Activated T-helper 2 cell treated with anti-CD3 and anti-CD28 coated beads, Interferon-gamma antibody, Interleukin-2, Interleukin-4, amounts not matched to agents 10 μg/mL and 5 μg/mL and 100 μg/mL, durations not matched to agents 14 hours and 24 hours and 36 hours (primary cell): ENCODE measurements at regions not wholly inside any gene's neighbourhood (a gene's known extent, or its start where the extent isn't known, plus 50 kb on each side); places are given as distances from the start of the nearest gene placed in this dataset.
"Not testable (repeated sequence)": the region's sequence is repeated elsewhere in the genome, so short reads cannot be mapped to it uniquely, and the experiment has no call there.

Source experiments
- DNase-seq: peaks from one replicate; pipeline ENCODE4 v3.0.0; 2021; ENCODE audit warnings: low spot score
- H3K27ac Mint-ChIP-seq: one replicate; pipeline ENCODE4 v1.8.0; 2021; ENCODE audit warnings: mixed read lengths
- H3K27me3 Mint-ChIP-seq: one replicate; pipeline ENCODE4 v1.8.0; 2021; ENCODE audit warnings: low read depth, mixed read lengths
- H3K36me3 Mint-ChIP-seq: one replicate; pipeline ENCODE4 v1.8.0; 2021; ENCODE audit warnings: low read depth, mixed read lengths
- H3K4me1 Mint-ChIP-seq: one replicate; pipeline ENCODE4 v1.8.0; 2021; ENCODE audit warnings: low read depth, mixed read lengths
- H3K4me3 Mint-ChIP-seq: one replicate; pipeline ENCODE4 v1.8.0; 2021; ENCODE audit warnings: low read depth, mild to moderate bottlenecking, moderate library complexity, mixed read lengths
- H3K9me3 Mint-ChIP-seq: one replicate; pipeline ENCODE4 v1.8.0; 2021; ENCODE audit warnings: mixed read lengths
- intact Hi-C: fragments of 100-400 bp; cut with micrococcal nuclease; formaldehyde crosslinking; loops from one replicate; pipeline ENCODE4 v1.15.1; 2023

DNA sequence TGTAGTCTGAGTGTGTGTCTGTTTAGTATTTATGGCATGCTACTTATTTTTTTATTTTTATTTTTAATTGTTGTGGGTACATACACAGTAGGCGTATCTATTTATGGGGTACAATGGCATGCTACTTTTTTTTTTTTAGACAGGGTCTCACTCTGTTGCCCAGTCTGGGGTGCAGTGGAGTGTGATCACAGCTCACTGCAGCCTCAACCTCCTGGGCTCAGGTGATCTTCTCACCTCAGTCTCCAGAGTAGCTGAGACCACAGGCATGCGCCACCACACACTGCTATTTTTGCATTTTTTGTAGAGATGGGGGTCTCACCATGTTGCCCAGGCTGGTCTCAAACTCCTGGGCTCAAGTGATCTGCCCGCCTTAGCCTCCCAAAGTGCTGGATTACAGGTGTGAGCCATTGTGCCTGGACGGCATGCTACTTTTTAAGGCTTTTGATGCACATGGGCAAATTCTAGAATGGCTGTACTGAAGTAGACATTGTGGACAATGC lies 124.2 kb downstream of the KCNRG start:
- peaks cover 67% of the 10 kb centered on the region for H3K27me3 Mint-ChIP-seq

GRCh38 chr13:50140153-50140552 lies 124.9 kb downstream of the KCNRG start:
- Mint-ChIP-seq H3K4me1 (peaks cover 8% of the 10 kb centered on the region), H3K9me3 (peaks cover 3% of the 10 kb centered on the region), H3K27ac (no peak overlapping the region), H3K27me3 (peaks cover 64% of the 10 kb centered on the region), H3K4me3 (no peak overlapping the region), H3K36me3 (no peaks in the 10 kb centered on the region)
- intact Hi-C loops = loop anchor here (1.0 kb wide), 4 partner anchors 9 to 226 kb away; no protein-coding TSS in a partner anchor
- no peak for DNase-seq

More for the DNA sequence above, 124.2 kb downstream of the KCNRG start:
- H3K9me3 Mint-ChIP-seq, H3K4me3 Mint-ChIP-seq, H3K27ac Mint-ChIP-seq, H3K36me3 Mint-ChIP-seq, DNase-seq, H3K4me1 Mint-ChIP-seq, intact Hi-C loops: not testable (repeated sequence)

- Mint-ChIP-seq H3K9me3 (no peaks in the 10 kb centered on the region), H3K4me1 (peaks cover 8% of the 10 kb centered on the region), H3K36me3 (no peaks in the 10 kb centered on the region), H3K27me3 (peaks cover 62% of the 10 kb centered on the region), H3K4me3 (no peak overlapping the region), H3K27ac (no peak overlapping the region)
- no peak for DNase-seq
- intact Hi-C loops = loop anchor here (1.0 kb wide), 4 partner anchors 9 to 226 kb away; no protein-coding TSS in a partner anchor
These were observed 125.5 kb downstream of the KCNRG start for GRCh38 chr13:50140581-50141374.

DNA sequence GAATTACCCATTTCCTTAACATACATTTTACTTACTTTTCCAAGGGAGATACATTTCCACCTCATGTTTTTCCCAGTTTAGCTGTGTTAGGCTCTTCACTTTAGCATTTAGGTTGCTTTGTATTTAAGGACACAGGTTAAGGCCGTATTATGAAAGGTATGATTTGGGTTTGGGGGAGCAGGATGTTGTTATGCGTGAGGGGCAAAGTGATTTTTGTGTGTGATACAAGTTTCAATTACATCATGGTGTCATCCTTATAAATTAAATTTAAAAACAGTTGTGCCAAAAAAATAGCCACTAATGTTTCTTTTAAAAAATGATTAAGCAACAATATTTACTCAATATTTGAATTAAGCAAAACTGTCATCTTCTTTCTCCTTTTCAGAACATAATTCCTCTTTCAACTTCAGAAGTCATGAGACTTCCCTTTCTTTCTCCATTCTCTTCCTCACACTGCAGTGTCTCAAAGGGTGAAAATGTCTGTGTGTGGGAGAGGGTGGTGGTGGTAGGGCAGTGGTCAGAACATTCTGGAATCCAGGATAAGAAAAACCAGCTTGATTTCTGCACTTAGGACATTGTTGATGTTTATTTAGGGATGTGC lies 126.2 kb downstream of the KCNRG start:
- intact Hi-C loops = no loop called here
- Mint-ChIP-seq H3K9me3 (no peaks in the 10 kb centered on the region), H3K4me3 (no peak overlapping the region), H3K27me3 (peaks cover 64% of the 10 kb centered on the region), H3K27ac (no peak overlapping the region), H3K36me3 (no peaks in the 10 kb centered on the region), H3K4me1 (peaks cover 8% of the 10 kb centered on the region)
- DNase-seq = no peak

DNA sequence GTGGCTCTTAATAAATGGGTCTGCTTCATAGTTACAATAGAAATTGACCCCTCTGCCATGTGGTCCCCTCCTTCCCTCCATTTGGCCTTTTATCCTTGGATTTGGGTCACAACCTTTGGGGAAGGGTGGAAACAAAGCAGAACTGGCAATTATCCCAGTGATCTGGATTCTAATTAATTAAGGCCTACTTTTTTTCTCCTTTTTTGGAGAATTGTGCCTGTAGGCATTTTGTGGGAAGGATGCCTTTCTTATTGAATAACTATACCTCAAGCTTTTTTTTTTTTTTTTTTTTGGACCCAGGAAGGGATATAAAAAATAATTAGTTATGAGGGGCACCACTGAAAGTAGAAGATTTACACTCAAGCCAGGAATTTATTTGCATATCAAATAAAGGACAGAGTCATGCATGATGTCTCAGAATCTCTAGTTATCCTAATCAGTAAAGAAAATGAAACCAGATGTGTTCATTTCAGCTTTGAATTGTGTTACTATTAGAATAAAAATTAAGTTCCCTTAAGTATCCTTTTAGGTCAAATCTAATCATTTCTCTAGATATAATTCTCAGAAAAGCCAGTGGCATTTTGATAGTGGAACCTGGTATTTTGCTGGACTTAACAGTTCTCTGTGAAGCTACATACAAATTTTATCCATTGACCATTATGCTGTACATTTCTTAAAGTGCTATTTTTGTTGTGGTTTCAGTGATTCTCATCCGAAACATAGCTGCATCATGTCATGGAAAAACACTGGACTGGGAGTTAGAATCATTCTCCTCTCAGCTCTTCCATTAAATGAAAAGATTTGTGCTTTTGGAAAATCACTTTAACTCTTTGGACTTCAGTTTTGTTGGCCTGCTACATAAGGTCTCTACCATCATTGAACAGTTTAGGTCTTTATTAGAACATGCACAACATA lies 129.3 kb downstream of the KCNRG start:
- Mint-ChIP-seq H3K27me3 (peaks cover 72% of the 10 kb centered on the region), H3K4me3 (no peak overlapping the region), H3K9me3 (no peaks in the 10 kb centered on the region), H3K27ac (no peak overlapping the region), H3K36me3 (no peaks in the 10 kb centered on the region), H3K4me1 (peaks cover 8% of the 10 kb centered on the region)
- intact Hi-C loops = no loop called here
- no peak for DNase-seq

DNA sequence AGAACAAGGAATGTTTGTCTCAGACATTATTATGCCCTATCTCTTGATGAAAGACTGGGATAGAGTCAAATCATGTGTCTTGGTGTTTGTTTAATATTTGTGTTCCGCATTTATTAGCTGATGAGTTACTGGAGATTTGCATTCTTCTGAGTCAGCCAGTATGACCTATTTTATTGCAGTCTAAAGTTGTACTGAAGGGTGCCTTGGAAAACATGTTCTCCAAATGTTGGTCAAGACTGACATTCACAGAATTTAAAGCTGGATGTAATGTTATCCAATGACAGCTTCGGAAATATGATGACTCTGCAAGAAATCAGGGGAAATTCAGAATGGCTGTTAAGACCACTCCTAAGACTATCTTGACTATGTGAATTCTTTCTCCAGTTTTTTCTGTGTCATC lies 134.0 kb downstream of the KCNRG start:
- Mint-ChIP-seq H3K9me3 (no peaks in the 10 kb centered on the region), H3K36me3 (no peaks in the 10 kb centered on the region), H3K4me1 (peaks cover 7% of the 10 kb centered on the region), H3K27me3 (peaks cover 71% of the 10 kb centered on the region), H3K27ac (no peak overlapping the region), H3K4me3 (no peak overlapping the region)
- intact Hi-C loops = no loop called here
- no peak for DNase-seq

- Mint-ChIP-seq H3K4me3 (no peak overlapping the region), H3K9me3 (no peaks in the 10 kb centered on the region), H3K36me3 (no peaks in the 10 kb centered on the region), H3K27ac (no peak overlapping the region), H3K27me3 (peaks cover 74% of the 10 kb centered on the region), H3K4me1 (peaks cover 7% of the 10 kb centered on the region)
- no peak for DNase-seq
- intact Hi-C loops = no loop called here
These were observed 134.7 kb downstream of the KCNRG start for GRCh38 chr13:50149932-50150331.

DNA sequence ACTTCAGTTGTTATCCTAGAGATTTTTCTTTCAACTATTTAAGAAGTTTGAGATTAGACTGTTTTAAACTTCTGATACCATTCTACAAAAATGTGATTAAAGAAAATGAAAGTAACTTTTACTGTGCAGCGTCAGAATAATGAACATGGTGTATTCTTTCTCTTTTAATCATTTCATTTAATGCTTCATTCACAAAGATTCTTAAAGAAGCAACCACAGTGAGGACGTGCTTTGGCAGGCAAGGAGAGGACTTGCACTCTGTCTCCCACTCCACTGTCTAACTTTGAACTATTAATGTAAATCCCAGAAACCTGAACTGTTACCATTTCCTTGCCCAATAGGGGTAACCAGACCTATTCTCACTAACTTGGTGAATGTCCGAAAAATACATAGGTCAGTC lies 137.0 kb downstream of the KCNRG start:
- no peak overlapping the region for H3K27ac Mint-ChIP-seq
- H3K9me3 Mint-ChIP-seq = no peaks in the 10 kb centered on the region
- H3K27me3 Mint-ChIP-seq = peaks cover 70% of the 10 kb centered on the region
- no peak overlapping the region for H3K4me3 Mint-ChIP-seq
- intact Hi-C loops = no loop called here
- no peak for DNase-seq
- H3K36me3 Mint-ChIP-seq = no peaks in the 10 kb centered on the region
- peaks cover 7% of the 10 kb centered on the region for H3K4me1 Mint-ChIP-seq

DNA sequence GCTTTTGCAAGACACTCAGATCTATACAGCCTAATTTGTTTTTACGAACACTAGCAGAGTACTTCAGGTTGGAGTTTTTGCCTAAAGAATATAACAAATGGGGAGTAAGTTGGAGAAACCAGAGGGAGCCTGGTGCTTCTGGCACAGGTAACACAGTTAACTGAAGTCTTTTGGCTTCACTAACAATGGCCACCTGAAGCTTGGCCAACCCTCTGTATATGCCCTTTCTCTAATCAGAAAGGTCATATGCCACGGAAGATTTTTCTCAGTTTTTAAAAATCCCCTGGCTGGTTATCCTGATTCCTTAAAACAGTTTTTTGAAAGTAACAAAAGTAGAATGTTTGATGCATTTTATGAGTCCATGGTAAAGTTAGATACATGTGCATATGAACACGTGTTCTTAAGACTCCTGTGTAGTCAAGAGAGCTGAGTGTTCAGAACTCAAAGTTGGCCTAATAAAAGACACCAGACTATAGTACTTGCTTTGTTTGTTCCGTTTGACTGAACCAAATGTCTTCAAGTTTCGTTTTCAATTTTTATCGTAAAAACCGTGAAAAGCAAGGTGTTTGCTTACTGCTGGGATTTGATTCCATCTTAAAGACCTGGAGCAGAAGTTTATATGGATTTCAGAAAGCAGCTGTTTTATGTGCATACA lies 137.5 kb downstream of the KCNRG start:
- Mint-ChIP-seq H3K9me3 (no peaks in the 10 kb centered on the region), H3K27ac (no peak overlapping the region), H3K4me3 (no peak overlapping the region), H3K36me3 (no peaks in the 10 kb centered on the region), H3K4me1 (peaks cover 7% of the 10 kb centered on the region), H3K27me3 (peaks cover 65% of the 10 kb centered on the region)
- no peak for DNase-seq
- intact Hi-C loops = no loop called here

DNA sequence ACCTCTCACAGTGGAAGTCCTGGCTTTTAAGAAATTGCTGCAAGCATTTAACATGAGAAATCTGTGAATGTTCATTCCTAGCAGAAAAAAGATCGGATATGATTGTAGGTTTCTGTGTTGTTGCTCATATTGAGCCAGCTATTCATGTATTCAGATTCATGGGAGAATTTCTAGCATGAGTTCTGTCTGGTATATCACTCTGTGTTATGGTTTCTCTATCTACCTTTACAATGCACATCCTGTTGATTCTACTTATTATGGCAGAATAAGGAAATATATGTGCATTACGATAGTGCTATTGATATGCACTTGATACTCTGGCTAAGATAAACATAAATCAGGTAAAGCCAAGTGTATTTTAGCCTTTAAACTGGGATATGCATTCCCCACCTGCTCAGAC lies 138.2 kb downstream of the KCNRG start:
- H3K36me3 Mint-ChIP-seq = no peaks in the 10 kb centered on the region
- H3K27me3 Mint-ChIP-seq = peaks cover 63% of the 10 kb centered on the region
- peaks cover 7% of the 10 kb centered on the region for H3K4me1 Mint-ChIP-seq
- intact Hi-C loops = no loop called here
- H3K4me3 Mint-ChIP-seq = no peak overlapping the region
- no peaks in the 10 kb centered on the region for H3K9me3 Mint-ChIP-seq
- H3K27ac Mint-ChIP-seq = no peak overlapping the region
- no peak for DNase-seq

DNA sequence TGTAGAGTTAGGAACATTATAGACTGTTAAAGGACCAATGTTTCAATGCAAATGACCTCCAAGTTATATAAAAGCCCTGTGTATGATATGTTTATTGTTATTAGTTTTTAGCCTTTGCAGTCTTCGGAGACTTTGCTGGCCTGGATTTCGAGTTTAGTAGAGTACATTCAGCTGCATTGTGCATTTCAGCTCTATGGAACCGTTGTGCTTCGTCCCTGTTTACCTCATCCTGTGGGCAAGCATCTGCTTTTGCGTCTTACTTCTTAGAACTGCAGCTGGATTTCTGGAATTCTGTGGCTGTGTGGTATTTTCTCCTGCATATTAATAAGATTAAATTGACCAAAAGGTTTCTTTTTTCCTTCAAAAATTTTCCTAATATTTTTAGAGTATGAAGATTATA lies 138.6 kb downstream of the KCNRG start:
- no peak for DNase-seq
- no peaks in the 10 kb centered on the region for H3K36me3 Mint-ChIP-seq
- intact Hi-C loops = no loop called here
- H3K4me3 Mint-ChIP-seq = no peak overlapping the region
- H3K9me3 Mint-ChIP-seq = no peaks in the 10 kb centered on the region
- H3K4me1 Mint-ChIP-seq = peaks cover 7% of the 10 kb centered on the region
- H3K27ac Mint-ChIP-seq = no peak overlapping the region
- H3K27me3 Mint-ChIP-seq = peaks cover 64% of the 10 kb centered on the region

- no peak for DNase-seq
- no peaks in the 10 kb centered on the region for H3K9me3 Mint-ChIP-seq
- intact Hi-C loops = no loop called here
- H3K36me3 Mint-ChIP-seq = no peaks in the 10 kb centered on the region
- H3K27me3 Mint-ChIP-seq = peaks cover 64% of the 10 kb centered on the region
- peaks cover 7% of the 10 kb centered on the region for H3K4me1 Mint-ChIP-seq
- H3K27ac Mint-ChIP-seq = no peak overlapping the region
- no peak overlapping the region for H3K4me3 Mint-ChIP-seq
These were observed 139.5 kb downstream of the KCNRG start for GRCh38 chr13:50154697-50155096.
